ENCODE measurements at regions not wholly inside any gene's neighbourhood (a gene's known extent, or its start where the extent isn't known, plus 50 kb on each side); places are given as distances from the start of the nearest gene placed in this dataset.

GRCh38 chr3:162094301-162094700 is 597.7 kb downstream of the OTOL1 start (continued):
- TF ChIP-seq, protein P1, sequence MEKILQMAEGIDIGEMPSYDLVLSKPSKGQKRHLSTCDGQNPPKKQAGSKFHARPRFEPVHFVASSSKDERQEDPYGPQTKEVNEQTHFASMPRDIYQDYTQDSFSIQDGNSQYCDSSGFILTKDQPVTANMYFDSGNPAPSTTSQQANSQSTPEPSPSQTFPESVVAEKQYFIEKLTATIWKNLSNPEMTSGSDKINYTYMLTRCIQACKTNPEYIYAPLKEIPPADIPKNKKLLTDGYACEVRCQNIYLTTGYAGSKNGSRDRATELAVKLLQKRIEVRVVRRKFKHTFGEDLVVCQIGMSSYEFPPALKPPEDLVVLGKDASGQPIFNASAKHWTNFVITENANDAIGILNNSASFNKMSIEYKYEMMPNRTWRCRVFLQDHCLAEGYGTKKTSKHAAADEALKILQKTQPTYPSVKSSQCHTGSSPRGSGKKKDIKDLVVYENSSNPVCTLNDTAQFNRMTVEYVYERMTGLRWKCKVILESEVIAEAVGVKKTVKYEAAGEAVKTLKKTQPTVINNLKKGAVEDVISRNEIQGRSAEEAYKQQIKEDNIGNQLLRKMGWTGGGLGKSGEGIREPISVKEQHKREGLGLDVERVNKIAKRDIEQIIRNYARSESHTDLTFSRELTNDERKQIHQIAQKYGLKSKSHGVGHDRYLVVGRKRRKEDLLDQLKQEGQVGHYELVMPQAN (IDR thresholded peaks at IDR 0.05; ENCODE audit: borderline replicate concordance), result no peak

DNA sequence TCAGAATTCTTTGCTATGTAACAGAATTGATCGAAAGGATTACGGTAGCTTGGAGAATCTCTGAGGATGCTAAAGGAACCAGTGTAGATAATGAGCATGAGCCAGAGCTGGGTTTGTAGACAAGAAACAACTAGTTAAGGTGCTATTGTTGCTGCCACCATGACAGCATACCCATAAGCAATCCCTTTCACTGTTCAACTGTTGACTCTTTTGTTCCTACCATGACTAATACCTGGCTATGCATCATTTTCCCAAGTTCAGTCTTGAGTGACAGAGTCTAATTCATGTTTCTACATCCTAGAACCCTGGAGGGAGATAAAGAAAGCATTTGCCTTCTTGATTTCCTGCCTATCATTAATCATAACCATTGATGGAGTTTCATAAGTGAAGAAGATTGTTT is 600.3 kb downstream of the OTOL1 start:
- ChIA-PET POLR2A (no interaction called here), CTCF (ENCODE audit: low intra/inter-chr PET ratio) (no interaction called here)
- H2AFZ ChIP-seq (ENCODE audit: low read depth, low read length), result no peak overlapping the region
- ATAC-seq (no peak), DNase-seq (ENCODE audit: extremely low read depth in 1 of 4, low spot score in 3 of 4) (no peak), FAIRE-seq (no peak)
- intact Hi-C loops (cut with micrococcal nuclease), result no loop called here
- H3K4me3 ChIP-seq, result no peak overlapping the region
- H3K79me2 ChIP-seq (ENCODE audit: control insufficient read depth, insufficient read depth, low read length), result no peaks in the 10 kb centered on the region
- H3K36me3 ChIP-seq (ENCODE audit: control insufficient read depth, insufficient read depth, low read length), result no peaks in the 10 kb centered on the region
- H4K20me1 ChIP-seq (replicated peaks; ENCODE audit: control insufficient read depth, insufficient read depth, low read length), result no peaks in the 10 kb centered on the region
- H3K9me1 ChIP-seq (ENCODE audit: control insufficient read depth, insufficient read depth, low read length), result no peaks in the 10 kb centered on the region
- 10% methylated on average over 2 of the region's 2 CpGs for WGBS (ENCODE audit: insufficient coverage, low coverage, missing lambda C conversion rate)
- in situ Hi-C loops (cut with MboI), result no loop called here
- no TSS peak for BruUV-seq (replicated peaks)
- H3K9me3 ChIP-seq (replicated peaks; ENCODE audit: control insufficient read depth, insufficient read depth, low read depth, low read length), result no peaks in the 10 kb centered on the region; the same call in 1 of the 2 replicates
- no peak overlapping the region for H3K9ac ChIP-seq (ENCODE audit: insufficient read depth in 1 of 2, low read depth in 2 of 2, low read length in 2 of 2)
- no peak overlapping the region for H3K27ac ChIP-seq (ENCODE audit: extremely low read depth, low read depth, low read length)
- no peaks in the 10 kb centered on the region for H3K4me1 ChIP-seq (replicated peaks in 1 of 2; ENCODE audit: control insufficient read depth in 2 of 2, insufficient read depth in 2 of 2, low read length in 2 of 2)
- no peaks in the 10 kb centered on the region for H3K27me3 ChIP-seq (ENCODE audit: control insufficient read depth in 2 of 2, insufficient read depth in 2 of 2, low read length in 2 of 2)
- TF ChIP-seq MECOM (CRISPR knock-in tag; IDR thresholded peaks at IDR 0.05), result no peak
- TF ChIP-seq LCOR (CRISPR knock-in tag; IDR thresholded peaks at IDR 0.05), result no peak
- H3K4me2 ChIP-seq (ENCODE audit: insufficient read depth, low read length), result no peak overlapping the region

- Histone ChIP-seq H2AFZ (ENCODE audit: low read depth, low read length) (no peak overlapping the region), H3K79me2 (ENCODE audit: control insufficient read depth, insufficient read depth, low read length) (no peaks in the 10 kb centered on the region), H3K27ac (ENCODE audit: extremely low read depth, low read depth, low read length) (no peak overlapping the region), H3K4me1 (replicated peaks in 1 of 2; ENCODE audit: control insufficient read depth in 2 of 2, insufficient read depth in 2 of 2, low read length in 2 of 2) (no peaks in the 10 kb centered on the region), H3K36me3 (ENCODE audit: control insufficient read depth, insufficient read depth, low read length) (no peaks in the 10 kb centered on the region), H3K9ac (ENCODE audit: insufficient read depth in 1 of 2, low read depth in 2 of 2, low read length in 2 of 2) (no peak overlapping the region), H3K4me2 (ENCODE audit: insufficient read depth, low read length) (no peak overlapping the region), H3K9me1 (ENCODE audit: control insufficient read depth, insufficient read depth, low read length) (no peaks in the 10 kb centered on the region), H4K20me1 (replicated peaks; ENCODE audit: control insufficient read depth, insufficient read depth, low read length) (no peaks in the 10 kb centered on the region), H3K9me3 (replicated peaks; ENCODE audit: control insufficient read depth, insufficient read depth, low read depth, low read length) (no peaks in the 10 kb centered on the region), H3K27me3 (ENCODE audit: control insufficient read depth in 2 of 2, insufficient read depth in 2 of 2, low read length in 2 of 2) (no peaks in the 10 kb centered on the region), H3K4me3 (no peak overlapping the region)
- ChIA-PET POLR2A (no interaction called here), CTCF (ENCODE audit: low intra/inter-chr PET ratio) (no interaction called here)
- TF ChIP-seq ZNF717 (CRISPR knock-in tag; IDR thresholded peaks at IDR 0.05) (no peak), ZNF583 (CRISPR knock-in tag; IDR thresholded peaks at IDR 0.05) (no peak), NFYB (IDR thresholded peaks at IDR 0.05; ENCODE audit: extremely low read depth, insufficient read length) (no peak), ARHGAP35 (IDR thresholded peaks at IDR 0.05; ENCODE audit: partially characterized antibody) (no peak), ZEB2 (IDR thresholded peaks at IDR 0.05) (no peak), KLF10 (CRISPR knock-in tag; IDR thresholded peaks at IDR 0.05) (no peak), ATF3 (IDR thresholded peaks at IDR 0.05) (no peak), ATF3 (CRISPR knock-in tag; conservative IDR thresholded peaks at IDR 0.05) (no peak), ELK3 (CRISPR knock-in tag; IDR thresholded peaks at IDR 0.05) (no peak)
- FAIRE-seq (no peak), ATAC-seq (no peak), DNase-seq (ENCODE audit: extremely low read depth in 1 of 4, low spot score in 3 of 4) (no peak)
- 0% methylated on average over 1 of the region's 1 CpG for WGBS (ENCODE audit: insufficient coverage, low coverage, missing lambda C conversion rate)
- BruUV-seq (replicated peaks), result no TSS peak
- intact Hi-C loops (cut with micrococcal nuclease), result no loop called here
- in situ Hi-C loops (cut with MboI), result no loop called here
Measured at GRCh38 chr3:162103808-162104207, 607.2 kb downstream of the OTOL1 start.
